EL (cell line): ENCODE measurements at regions not wholly inside any gene's neighbourhood (a gene's known extent, or its start where the extent isn't known, plus 50 kb on each side); places are given as distances from the start of the nearest gene placed in this dataset.

Experiments
- DNase-seq: peaks from one replicate; pipeline ENCODE4 v3.0.0-alpha.2; 2016

DNA sequence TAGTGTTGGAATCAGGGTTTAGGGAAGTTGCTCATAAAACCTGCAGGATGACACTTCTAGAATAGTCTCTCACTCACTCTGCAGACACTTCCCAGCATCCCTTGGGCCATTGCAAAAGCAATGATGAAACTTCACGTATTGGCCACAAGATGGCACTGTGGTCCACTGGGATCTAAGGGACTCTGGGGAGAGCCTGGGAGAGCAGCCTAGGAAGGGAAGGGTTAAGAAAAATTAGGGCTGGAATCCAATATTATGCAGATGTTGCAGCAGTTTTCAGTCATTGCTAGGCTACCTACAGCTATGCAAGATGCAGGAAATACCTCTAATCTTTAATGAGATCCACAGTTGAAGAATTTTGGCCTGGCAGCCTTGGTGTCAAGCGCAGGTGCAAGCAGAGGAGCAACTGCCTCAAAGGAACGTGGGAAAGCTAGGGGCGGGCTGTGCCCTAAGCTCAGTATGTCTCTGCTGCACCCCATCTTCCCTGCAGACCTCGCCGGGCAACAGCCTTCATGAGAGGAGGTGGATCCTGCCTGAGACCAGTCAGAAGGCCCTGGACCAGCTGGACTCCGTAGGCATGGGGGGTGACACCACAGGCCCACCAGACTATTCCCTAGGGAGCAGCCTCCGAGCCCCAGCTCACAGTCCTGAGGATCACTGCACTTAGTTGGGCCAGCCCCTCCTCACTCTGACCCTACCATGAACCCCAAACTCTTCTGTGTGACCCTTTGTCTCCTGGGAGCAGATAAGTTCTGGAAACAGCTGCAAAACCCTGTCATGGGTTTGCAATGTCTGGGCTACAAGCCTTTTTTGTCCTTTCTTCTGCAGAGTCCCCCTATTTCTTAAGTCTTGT is 127.9 kb upstream of the PRSS58 start:
- peak; percentile 75 for DNase-seq

DNA sequence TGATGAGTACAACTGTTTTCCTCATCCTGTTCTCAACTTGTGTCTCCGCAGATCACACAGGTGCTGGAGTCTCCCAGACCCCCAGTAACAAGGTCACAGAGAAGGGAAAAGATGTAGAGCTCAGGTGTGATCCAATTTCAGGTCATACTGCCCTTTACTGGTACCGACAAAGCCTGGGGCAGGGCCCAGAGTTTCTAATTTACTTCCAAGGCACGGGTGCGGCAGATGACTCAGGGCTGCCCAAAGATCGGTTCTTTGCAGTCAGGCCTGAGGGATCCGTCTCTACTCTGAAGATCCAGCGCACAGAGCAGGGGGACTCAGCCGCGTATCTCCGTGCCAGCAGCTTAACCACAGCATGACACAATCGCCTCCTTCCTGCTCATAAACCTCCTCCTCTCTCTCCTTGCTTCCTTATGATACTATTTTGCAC is 126.7 kb upstream of the PRSS58 start:
- DNase-seq, result peak; percentile 93

DNA sequence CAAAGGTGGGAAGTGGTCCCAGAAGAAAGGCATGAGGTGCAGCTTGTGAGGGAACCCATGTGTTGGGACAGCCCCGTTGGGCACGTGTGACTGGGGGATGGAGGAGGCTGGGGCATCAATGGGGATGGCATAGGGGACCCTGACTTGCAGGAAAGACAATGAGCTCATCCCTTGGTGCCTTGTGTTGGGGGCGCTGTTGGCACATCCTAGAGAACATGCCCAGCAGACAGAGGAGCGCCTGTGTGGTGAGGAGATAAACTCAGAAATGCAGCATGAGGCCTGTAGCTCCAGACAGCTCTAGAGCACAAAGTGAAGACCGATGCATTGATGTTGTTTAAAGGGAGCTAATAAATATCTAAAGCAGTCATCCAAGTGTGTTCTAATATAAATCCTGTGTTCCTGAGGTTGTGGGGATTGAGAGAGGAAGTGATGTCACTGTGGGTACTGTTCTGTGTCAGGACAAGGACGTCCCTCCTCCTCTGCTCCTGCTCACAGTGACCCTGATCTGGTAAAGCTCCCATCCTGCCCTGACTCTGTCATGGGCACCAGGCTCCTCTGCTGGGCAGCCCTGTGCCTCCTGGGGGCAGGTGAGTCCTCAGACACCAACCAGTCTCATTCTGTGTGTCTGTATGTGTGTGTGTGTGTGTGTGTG is 126.1 kb upstream of the PRSS58 start:
- DNase-seq, result peak; percentile 54

DNA sequence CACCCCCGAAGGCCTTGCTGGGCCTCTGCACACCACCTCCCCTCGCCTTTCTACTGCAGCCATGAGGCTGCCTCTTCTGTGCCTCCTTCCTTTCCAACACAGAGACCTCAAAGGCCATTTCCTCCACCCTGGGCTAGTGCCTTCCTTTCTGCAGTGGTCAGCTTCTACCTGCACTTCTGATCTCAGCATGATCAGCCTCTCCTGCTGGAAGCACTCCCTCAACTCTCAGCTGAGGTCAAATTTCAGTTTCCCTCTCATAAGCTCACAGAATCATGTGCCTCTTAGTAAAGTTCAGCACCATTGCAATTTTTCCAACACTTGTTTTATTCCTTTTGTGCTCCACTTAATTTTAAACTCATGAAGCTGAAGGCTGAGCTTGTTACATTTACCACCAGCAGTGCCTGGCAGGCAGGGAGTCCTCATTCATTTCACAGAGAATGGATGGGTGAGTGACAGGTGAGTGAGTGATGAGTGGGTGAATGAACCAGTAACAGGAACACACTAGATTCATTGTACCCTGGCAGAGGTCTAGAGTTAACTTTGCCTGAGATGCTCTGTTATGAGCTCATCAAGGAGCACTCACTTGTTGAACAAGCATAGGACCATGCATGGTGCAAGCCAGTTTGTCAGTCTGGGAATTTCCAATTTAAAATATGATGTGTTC is 124.0 kb upstream of the PRSS58 start:
- DNase-seq, result no peak

DNA sequence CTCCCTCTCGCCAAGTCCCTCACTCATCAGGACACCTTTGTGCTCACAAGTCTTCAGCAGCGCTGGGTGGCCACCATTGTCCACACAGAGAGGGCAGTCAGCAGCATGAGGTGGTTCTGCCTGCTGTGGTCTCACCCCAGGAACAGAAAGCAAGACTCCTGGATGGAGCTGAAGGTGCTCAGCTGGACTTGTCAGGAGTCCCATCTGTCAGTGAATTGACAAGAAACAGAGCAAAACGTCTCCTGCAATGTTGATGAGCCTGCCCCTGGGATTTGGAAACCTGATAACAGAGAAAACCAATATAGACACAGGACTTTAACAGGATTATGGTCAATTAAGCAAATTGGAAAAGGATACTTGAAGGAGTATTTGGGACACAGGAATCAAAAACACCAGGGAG is 122.2 kb upstream of the PRSS58 start:
- DNase-seq, result no peak

DNA sequence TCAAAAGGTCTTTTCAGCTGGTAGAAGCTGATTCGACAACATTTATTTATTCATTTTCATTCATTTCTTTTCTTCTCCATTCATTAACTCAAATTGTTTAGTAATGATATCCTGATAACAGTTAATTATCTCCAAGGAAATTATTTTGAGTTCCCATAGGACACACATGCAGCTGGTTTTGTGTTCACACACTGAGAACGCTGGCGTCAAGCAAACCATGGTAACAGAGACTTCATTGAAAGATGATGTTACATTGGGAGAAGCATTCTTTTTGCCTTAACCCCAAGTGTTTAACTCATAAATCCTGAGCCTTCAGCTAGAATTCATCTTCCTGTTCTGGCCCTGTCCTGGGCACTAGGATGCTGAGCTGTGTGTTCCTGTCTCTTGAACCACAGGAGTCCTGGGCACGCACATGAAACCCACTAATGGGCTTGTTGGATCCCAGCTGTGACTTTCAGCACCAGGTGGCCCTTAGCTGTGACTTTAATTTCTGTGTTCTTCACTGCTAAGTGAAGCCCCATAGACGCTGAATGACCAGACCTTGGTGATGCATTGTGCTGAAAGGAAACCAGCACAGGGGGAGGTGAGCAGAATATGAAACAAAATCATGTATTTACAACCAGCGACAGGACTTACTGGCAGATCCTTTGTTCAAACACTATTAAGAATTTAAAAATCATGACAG is 121.5 kb upstream of the PRSS58 start:
- DNase-seq, result no peak

DNA sequence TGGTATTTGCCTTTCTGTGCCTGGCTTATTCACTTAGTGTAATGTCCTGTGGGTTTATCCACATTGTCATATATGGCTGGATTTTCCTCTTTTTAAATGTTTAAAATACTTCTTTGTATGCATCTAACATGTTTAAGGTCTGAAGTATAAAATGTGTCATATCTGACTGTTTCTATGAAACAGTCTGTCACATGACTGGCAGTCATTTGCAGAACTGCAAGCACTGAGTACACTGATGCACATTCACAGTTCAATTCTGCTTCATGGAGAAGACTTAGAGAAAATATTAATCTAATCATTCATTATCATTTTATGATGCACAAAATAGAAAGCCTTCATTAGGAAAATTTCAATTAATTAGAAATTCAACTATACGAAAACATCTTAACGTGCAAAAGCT is 119.7 kb upstream of the PRSS58 start:
- no peak for DNase-seq

DNA sequence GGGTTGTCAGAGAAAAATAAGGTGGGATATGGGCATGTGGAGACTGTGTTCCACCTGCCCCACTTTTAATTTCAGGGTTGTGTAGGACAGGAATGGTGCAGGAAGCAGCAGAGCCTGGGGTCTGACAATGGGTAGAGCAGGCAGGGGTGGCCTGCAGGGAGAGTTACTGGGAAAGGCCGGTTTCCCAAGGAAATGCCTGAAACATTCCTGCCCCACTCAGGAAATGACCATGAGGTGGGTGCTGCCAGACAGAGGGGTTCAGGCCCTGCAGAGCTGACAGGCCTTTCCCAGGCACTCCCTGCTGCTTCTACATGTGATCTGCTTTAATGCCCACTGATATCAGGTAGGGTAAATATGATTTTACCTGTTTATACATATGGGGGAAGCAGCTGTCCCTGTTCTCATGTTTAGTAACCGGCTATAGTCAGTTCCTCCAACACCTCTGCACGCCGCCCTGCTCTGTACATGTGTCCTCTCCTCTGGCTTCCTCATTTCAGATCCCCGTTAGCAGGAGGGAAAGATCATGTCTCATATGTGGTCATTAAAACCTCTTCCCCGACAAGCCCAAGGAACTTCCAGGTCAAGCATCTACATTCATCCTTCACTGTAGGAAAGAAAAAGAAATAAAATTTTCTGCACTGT is 118.6 kb upstream of the PRSS58 start:
- DNase-seq, result peak; percentile 19

DNA sequence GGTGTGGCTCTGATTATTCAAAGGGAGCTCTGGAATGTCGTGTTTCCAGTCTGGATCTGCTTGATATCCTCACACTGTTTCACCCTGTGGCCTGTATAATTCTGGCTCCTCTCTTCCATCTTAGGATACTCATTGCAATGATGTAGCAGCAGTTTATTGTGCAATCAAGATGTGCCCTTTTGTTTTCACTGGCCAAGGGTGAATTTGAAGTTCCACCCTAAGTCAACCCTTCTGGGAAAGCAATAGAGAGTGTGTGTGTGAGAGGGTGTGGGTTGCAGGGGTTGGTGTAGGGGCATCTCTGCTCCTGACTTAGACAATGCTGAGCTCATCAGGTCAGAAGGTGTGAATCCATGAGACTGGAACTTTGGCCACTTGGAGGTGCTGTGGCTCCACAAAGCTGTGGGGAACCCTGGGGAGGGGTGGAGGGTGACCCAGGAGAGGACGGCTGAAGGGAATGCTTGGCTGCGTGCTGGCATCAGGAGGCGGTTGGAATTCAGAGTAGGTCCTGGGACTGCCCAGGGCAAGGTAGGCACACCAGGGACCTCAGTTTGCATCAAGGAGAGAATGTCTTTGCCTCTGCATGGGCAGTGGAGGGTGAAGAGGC is 118.0 kb upstream of the PRSS58 start:
- DNase-seq, result peak; percentile 54

DNA sequence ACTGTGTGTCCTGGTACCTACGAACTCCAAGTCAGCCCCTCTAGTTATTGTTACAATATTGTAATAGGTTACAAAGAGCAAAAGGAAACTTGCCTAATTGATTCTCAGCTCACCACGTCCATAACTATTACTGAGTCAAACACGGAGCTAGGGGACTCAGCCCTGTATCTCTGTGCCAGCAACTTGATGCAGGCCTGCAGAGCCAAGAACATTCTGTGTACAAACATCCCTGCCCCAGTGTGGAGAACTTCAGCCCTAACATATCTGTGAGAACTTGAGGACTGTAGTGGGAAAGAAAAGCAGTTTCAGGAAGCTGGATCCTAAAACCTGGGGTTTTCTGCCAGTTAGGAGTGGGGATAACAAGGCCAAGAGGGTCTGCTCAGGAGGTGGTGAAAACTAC is 114.9 kb upstream of the PRSS58 start:
- no peak for DNase-seq

DNA sequence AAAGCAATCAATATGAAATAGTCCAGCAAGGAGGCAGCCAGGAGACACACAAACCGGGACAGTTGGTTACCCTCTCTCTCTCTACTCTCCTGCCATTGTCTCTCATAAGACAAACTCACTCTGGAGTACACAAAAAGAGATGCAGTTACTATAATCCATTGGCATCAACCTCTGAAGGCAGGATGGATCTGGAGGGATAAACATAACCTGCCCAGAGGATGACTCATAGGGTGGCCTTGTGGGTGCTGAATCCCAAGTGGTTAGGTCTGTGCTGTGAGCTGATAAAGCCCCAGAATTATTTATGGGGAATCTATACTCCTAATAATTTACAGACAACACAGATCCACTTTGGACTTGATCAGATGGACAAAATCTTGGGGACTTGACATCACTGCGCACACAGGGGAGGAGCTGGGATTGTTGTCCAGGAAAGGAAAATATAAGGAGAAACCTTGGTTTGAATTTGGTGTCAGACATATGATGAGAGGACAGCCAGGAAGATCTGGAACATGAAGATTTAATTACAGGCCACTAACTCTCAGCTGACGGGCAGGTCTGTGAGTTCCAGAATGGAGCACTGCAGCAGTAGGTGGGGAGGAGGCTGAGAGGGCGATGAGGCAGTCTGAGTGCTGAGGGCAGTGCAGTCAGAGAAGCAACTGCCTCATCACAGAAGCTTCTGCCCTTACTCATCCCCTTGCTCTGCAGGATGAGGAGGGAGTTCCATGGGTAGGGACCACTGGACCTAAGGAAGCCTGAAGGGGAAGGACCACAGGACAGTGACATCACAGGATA is 113.9 kb upstream of the PRSS58 start:
- DNase-seq, result peak; percentile 33

DNA sequence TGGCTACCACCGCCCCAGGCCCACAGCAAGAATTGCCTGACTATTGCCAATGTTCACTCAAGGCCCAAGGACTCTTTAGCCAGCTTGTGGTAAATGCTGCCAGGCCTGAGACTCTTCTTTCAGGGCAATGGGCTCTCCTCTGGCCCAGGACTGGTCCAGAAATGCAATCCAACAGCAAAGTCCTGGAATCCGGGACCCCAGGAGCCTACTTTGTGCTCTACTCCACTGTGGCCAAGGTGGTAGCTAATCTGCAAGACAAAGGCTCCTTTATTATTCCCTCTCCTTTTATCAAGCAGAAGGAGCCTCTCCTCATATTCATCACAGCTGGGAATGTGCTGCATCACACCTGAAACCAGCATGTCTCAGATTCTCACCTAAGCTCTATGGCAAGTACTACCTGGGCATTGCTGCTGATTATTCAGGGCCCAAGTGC is 107.6 kb upstream of the PRSS58 start:
- DNase-seq, result no peak

DNA sequence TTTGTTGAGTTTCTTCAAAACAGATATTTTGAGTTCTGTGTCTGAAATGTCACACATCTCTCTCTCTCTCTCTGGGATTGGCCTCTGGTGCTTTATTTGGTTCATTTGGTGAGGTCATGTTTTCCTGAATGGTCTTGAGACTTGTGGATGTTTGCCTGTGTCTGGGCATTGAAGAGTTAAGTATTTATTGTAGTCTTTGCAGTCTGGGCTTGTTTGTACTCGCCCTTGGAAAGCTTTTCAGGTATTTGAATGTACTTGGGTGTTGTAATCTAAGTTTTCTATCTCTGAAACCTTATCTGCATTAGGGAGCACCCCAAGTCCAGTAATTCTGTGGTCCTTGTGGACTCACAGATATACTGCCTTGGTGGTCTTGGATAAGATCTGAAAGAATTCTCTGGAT is 106.7 kb upstream of the PRSS58 start:
- DNase-seq, result no peak

DNA sequence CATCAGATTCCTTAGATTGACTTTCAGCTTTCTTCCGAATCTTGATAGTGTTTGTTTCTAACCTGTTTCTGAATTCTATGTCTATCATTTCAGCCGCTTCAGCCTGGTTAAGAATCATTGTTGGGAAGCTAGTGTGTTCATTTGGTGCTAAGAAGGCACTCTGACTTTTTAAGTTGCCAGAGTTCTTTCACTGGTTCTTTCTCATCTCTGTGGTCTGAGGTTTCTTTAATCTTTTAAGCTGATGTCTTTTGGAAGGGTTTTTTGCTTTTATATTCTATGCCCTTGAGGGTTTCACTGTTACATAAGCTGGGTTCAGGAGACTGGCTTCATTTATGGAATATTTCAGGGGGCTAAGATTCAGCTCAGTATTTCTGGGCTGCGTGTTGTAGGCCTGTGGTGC is 104.5 kb upstream of the PRSS58 start:
- DNase-seq, result no peak

DNA sequence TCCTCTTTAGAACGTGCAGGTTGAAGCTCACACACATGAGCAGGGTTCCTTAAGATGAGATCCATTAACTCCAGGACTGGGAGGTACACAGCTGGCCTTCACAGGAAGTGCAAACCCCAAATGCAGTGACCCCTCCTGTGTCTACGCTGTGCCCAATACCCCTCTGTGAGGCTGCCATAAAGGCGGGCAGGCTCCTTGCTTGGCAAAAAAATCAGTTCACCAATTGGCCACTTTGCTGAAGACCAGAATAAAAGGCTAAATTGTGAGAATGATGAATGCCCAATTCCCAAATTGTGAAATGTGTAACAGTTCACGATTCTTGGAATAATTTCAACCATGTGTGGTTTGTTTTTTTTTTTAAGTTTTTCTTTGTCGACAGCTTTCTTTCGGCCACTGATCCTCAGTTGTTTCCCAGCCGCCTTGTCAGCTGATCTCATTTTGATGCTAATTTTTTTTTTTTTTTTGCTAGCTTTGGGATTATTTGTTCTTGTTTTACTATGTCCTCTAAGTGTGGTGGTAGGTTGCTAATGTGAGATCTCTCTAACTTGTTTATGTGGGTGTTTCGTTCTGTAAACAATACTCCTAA is 101.9 kb upstream of the PRSS58 start:
- no peak for DNase-seq

DNA sequence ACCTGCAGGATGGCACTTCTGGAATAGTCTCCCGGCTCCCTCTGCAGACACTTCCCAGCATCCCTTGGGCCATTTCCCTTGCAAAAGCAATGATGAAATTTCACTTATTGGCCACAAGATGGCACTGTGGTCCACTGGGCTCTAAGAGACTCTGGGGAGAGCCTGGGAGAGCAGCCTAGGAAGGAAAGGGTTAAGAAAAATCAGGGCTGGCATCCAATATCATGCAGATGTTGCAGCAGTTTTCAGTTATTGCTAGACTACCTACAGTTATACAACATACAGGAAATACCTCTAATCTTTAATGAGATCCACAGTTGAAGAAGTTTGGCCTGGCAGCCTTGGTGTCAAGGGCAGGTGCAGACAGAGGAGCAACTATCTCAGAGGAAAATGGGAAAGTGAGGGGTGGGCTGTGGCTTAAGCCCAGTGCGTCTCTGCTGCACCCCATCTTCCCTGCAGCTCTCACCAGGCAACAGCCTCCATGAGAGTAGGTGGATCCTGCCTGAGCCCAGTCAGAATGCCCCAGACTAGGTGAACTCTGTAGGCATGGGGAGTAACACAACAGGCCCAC is 100.2 kb upstream of the PRSS58 start:
- peak; percentile 75 for DNase-seq

DNA sequence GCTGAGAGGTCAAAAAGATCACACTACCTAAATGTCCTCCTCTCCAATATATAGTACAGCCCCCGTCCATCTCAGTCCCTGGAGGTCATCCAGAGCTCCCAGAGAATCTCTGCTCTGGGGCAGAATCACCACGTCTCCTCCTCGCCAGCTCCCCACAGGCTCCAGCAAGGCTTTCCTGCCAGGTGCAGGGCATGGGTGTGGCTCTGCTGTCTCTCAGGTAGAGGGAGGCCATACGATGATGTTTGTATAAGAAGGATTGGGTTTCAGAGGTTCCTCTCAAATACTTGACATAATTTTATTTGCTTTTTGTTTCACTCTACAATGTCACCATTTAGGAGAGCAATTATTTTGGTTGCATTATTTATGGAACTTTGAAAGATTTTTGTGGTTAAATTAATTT is 98.3 kb upstream of the PRSS58 start:
- DNase-seq, result no peak

DNA sequence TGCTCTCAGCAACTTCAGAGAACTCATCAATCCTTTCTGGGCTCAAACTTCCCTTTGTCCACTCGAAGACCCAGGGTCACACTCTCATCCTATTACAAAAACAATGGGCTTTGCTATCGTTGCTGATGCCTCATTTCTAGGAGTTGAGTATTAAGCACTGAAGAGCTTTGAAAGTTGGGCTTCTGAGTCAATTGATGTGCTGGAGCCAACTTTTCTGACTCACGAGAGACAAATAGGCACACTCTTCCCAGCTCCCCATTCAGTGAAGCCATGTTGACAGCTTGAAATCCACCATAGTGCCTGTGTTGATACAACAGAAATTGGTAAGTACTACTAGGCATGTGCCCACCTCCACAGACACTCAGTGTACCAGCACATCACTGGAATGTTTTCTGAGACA is 97.5 kb upstream of the PRSS58 start:
- DNase-seq, result peak; percentile 54

DNA sequence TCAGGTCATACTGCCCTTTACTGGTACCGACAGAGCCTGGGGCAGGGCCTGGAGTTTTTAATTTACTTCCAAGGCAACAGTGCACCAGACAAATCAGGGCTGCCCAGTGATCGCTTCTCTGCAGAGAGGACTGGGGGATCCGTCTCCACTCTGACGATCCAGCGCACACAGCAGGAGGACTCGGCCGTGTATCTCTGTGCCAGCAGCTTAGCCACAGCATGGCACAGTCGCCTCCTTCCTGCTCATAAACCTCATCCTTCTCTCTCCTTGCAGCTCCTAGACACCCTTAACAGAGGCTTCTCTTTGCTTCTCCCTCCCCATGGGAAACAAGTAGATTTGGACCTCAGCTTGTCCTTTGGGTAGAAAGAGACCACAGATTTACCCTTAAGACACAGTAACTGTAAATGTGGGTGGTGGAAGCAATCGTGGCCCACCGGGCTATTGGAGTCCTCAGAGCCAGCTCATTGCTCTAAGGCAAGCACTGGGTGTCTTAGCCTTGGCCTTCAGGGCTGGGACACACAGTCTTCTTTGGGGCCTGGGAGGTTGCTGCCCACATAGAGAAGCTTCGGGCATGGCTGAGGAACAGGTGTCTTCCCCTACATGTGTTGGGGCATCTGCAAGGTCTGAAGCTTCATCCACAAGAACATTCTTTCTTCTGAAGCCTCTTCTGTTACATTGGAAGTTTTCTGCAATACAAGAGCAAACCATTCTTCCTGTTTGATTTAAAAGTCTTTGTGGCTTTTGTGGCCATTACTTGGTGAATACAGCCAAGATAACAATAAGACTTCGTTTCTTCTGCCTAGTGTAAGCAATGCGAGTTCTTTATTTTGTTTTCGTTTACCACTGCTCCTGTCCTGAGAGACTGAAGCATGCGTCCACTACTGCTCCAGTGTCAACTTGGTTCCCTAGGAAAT is 95.5 kb upstream of the PRSS58 start:
- DNase-seq, result no peak

DNA sequence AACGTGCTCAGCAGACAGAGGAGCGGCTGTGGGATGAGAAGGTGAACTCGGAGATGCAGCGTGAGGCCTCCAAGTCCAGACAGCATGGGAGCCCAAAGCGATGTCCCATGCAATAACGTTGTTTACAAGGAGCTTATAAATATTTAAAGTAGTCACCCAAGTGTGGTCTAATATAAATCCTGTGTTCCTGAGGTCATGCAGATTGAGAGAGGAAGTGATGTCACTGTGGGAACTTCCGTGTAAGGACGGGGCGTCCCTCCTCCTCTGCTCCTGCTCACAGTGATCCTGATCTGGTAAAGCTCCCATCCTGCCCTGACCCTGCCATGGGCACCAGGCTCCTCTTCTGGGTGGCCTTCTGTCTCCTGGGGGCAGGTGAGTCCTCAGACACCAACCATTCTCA is 94.7 kb upstream of the PRSS58 start:
- DNase-seq, result no peak
